Activated CD4-positive, alpha-beta T cell treated with anti-CD3 and anti-CD28 coated beads, Interleukin-2, amount 50 U/mL, for 4 hours (primary cell): ENCODE measurements at regions not wholly inside any gene's neighbourhood (a gene's known extent, or its start where the extent isn't known, plus 50 kb on each side); places are given as distances from the start of the nearest gene placed in this dataset.

ENCODE experiments used
- DNase-seq, 2 experiments: peaks; one replicate each; pipeline ENCODE4 v3.0.0-alpha.2; 2020

DNA sequence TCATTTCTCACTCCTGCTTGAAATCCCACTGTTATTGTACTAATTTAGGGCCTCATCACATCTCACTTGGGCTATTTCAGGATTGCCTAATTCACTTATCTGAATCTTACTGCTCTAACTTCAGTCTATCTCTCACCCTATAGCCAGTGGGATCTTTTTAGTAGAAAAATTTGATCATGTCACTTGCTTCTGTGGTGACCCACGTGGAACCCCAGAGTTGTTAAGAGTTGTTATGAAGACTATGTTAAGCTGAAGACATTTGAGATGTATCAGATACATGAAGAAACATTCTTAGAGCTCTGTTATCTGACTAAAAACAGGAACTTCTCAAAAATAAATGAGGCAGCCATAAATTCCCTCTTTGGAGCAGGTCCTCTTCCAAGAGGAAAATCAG, 1375.6 kb upstream of the TENM4 start:
- no peak for DNase-seq

DNA sequence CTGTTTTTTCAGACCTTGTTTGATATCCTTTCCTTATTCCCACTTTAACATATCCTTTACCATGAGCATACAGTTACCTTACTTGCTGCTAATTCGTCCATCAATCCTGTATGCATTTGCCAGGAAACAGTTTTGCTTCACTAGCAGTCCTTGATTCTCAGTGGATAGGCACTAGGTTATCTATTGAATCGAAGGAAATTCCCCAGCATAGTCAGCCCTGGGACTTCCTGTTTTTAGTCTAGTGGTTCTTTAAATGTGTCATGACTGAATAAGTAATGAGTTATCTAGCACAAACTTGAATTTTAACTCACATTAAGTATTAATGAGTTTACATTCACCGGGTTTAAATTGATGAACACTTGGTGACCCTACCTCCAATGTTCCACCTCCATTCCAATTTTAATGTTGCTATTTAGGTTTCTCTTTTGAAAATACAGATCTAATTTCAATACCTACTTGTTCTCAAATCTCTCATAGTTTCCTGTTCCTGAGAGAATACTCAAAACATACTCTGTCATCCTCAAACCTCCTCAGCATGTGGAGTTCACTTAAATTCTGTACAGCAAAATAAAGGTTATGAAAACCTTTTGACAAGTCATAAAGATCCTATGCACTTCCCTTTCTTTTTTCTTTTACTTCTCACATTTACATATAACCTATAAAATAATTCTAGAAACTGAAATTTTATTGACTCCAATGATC, 1375.1 kb upstream of the TENM4 start:
- no peak for DNase-seq

DNA sequence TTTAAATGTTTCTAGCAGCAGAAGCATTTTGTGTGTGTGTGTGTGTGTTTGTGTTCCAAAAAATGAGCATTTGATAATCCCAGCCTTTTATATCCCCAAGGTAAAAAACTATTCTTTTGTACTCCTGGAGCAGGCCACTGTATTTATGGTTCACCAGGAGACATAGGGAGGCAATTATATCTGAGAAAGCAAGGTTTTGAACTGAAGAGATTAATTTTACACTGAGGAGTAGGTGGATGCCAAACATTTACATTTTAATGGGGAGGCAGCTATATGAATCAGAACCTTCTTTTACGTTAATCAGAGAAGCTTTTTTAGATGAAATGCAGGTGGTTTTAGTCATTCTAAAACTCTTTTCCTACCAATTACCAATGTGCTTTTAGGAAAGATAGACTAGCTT, 1374.0 kb upstream of the TENM4 start:
- no peak for DNase-seq

DNA sequence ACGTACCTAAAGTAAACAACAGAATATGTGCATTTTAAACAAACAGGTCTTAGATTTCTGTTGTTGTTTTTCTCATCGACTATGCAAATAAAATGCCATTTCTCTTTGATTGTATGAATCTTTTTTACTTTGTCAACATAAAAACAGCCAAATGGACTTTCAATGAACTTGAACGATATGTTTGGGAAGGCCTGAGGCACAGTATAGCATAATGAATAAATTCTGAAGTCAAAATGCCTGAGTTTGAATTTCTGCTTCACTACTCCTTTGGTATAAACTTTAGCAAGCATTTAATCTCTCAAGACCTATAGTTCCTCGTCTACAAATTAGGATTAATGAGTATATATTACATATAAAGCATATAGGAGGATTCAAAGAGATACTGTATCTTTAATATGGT, 1369.9 kb upstream of the TENM4 start:
- DNase-seq, result no peak

DNA sequence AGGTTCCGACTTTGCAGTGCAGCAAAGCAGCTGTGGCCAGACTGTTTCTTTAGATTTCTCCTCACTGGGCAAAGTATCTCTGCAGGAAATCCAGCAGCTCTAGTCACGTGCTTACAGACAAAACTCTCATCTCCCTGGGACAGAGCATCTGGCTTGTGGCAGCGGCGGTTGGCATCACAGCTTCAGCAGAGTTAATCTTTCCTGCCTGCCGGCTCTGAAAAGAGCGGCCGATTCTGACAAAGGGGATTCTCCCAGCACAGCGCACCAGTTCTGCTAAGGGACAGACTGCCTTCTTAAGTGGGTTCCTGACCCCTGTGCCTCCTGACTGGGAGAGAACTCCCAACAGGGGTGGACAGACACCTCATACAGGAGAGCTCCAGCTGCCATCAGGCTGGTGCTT, 1357.3 kb upstream of the TENM4 start:
- DNase-seq, result no peak

DNA sequence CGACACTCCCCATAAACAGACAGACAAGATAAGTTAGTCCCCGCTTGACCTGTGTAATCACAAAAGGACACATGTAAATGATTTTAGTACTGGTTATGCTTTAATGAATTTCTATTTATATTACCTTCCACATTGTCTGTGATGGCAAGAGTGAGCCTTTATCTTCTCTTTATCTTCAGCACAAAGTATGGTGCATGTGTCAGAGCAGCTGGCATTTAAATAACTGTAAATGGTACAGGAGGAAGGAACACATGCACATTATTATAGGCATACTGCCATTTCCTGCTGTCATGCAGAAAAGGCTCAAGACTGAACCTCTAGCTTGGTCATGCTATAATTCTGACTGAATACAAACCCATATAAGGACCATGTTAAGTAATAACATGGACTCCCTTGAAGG, 1342.7 kb upstream of the TENM4 start:
- no peak for DNase-seq

DNA sequence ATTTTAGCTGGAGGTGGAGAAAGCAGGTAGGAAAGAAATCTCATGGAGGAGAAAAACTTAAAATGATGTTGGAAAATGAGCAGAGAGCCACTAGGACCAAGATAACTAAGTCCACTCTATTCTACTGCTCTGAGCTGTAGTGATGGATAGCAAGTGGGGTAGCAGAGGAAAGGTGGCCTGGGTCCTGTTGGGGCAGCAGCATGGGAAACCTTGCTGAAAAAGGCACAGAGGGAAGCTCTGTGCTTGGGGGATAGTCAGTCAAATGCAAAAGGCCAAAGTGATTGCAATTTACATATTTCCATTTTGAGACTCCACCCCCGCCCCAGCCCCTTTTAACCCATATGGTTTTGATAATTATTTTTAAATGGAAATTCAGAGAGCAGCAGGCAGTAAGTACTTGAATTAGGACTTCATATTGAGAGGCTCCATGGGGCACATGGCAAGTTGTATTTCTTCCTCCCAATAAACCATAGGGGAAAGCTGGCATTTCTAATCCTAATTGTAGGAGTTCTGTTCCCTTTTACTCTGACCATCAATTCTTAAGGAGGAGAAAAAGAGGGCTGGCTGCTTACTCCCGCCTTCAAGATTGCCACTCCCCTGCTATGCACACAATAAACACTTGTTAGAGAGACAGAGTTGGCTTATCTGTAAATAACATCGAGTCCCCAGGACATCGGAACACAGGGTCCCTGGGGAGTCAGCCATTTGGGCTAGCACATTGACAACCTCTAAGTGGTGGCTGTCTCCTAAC, 1341.5 kb upstream of the TENM4 start:
- DNase-seq, result no peak

DNA sequence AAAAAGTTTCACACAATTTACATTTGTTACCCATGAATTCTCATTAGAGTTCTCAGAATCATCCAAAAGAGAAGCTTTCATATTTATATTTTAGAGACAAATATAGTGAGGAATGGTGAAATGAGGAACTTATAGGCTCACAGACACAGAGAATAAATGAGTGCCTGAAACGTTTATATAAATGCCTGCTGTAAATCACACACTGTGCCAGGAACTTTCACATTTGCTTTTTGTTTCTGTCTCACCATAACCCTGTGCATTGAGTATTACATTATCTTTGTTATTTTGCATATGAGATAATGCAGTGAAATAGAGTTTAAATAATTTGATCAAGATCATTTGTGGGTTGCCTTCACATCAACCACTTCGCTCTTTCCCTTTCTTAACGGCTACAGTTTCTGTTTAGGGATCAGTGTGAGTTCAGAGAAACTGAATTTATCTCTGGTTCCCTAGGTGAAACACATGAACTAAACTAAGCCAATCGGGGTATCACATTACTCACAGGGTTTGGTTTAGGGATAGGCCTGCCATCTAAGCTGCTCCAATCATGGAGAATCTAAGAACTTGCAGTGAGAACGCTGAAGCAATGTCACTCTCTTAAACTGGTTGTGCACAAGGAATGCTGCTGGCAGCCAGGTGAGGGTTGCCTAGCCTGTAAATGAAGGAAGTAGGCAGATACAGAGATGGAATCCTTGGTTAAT, 1339.2 kb upstream of the TENM4 start:
- no peak for DNase-seq

DNA sequence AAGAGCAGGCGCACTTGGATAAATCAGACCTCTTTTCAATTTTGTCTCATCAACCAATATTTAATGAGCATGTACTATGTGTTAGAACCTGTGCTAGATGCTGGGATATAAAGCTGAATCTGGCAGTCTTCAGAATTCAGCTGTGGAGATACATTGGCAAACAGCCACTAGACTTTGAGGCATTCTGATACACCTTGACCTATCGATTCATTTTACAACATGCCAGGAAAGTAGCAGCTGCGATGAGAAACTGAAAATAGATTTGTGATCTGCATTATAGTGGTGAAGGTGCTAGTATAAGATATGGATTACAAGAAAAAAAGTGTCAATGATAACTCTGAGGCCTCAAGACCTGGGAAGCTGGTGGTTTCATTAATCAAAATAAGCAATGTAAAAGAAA, 1338.1 kb upstream of the TENM4 start:
- no peak for DNase-seq

DNA sequence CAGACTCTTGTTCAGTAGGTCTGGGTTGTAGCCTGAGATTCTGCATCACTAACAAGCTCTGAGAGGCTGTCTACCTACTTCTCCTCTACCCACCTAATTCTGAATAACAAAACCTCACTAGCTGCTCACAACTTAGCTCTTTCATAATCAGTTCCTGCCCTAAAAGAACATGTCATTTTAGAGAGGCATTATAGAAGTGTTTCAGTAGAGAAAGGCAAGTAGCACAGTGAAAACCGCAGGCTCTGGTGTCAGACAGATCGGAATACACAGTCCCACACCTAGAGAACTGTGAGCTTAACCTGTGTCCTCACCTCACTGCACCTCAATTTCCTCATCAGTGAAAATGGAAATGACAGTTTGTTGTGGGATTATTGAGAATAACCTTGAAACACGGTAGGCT, 1337.6 kb upstream of the TENM4 start:
- no peak for DNase-seq

DNA sequence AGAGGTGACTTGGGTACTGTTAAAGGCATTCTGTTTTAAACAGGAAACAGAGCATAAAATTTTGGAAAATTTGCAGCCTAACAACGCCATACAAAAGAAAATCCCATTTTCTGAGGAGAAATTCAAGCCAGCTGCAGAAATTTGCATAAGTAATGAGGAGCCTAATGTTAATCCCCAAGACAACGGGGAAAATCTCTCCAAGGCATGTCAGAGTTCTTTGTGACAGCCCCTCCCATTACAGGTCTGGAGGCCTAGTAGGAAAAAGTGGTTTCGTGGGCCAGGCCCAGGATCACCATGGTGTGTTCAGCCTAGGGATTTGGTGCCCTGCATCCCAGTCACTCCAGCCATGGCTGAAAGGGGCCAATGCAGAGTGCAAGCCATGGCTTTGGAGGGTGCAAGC, 1333.1 kb upstream of the TENM4 start:
- DNase-seq, result no peak

DNA sequence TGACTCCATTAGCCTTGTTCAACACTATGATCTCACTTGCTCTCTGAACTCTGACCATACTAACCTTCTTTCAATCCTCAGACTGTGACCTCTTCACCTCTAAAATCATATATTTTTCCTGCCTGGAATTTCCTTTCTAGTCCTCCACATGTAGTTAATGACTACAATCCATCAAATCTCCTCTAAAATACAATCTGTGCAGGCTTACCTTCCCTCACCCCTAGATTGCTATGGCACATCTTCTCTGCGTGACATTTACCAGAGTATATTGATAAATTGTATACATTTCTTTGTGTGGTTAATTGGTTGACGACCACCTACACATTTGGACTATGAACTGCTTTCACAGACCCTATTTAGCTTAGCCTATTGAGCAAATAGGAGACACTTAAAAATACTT, 1330.2 kb upstream of the TENM4 start:
- no peak for DNase-seq

DNA sequence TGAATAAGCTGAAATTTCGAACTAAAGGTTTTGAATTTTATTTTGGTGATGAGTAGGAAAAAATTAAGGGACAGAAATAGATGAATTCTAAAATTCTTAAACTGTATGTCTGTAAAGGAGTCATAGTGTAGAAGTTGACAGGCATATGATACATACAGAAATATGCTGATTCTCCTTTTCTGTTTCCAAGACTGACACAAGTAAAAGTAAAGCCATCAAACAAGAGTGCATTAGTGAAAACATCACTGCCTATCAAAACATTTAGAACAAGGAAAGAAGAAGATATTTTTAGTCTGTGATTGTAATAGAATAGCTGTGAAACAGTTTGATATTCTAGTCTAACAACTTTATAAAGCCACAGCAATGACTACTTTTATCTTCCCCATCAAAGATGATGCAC, 1318.0 kb upstream of the TENM4 start:
- no peak for DNase-seq

DNA sequence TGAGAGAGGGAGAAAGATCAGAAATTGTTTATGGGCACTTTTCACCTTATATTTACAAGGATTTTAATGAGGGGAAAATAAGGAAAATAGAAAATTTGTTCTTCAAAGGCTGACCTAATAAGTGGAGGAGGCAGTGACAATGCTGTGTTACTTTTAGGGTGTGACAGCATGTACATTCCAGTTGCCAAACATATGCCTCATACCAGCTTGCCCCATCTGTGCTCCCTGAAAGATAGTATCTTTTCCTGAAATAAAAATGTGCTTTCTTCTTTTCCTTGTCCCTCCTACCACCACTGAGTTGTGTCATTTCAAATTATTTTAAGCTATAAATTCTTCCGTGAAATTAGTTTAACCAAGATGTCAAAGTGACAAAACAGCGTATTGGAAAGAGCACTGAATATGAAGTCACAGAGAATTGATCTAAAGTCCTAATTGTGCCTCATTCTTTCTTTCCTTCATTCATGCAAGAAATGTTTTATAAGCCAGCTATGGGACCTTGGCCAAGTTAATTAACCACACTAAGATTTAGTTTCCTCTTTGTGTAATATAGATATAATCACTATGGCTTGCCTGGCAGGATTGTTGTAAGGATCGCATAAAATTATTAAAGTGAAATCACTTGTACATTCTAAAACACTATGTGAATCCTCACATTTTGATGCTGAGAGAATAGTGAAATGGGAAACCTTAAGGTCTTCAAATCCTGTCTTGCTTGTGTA, 1307.5 kb upstream of the TENM4 start:
- DNase-seq, result no peak

DNA sequence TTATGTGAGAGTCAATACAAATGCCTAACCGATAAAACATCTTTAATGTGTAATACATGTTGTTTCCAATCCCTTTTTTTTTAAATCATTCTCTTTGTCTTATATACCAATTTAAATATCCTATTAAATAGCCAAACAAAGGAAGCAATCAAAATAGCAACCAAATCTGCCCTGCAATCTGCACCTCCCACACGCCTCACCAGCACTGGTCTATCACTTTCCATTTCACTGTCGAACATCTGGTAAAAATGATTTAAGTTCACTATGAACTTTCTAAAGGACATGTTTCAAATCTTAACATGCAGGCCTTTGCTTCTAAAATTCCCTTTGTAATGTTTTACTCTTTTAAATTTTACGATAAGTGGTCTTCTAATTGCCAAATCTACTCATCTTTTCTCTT, 1305.5 kb upstream of the TENM4 start:
- no peak for DNase-seq

DNA sequence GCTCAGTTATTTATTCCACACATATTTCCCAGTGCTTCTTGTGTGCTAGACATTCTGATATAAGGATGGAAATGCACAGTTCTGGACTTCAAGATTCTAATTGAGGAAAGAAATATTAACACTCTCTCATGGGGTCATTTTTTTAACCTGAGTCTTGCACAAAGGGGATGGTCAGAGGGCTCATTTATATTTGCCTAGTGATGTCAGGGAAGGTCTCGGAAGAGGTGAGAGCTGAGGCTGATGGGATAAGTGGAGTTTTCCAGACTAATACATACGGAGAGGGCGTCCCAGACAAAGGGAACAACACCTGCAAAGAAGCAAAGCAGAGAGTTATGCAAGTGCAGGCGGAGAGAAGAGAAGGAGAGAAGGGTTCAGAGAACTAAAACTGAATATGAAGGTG, 1304.6 kb upstream of the TENM4 start:
- no peak for DNase-seq

DNA sequence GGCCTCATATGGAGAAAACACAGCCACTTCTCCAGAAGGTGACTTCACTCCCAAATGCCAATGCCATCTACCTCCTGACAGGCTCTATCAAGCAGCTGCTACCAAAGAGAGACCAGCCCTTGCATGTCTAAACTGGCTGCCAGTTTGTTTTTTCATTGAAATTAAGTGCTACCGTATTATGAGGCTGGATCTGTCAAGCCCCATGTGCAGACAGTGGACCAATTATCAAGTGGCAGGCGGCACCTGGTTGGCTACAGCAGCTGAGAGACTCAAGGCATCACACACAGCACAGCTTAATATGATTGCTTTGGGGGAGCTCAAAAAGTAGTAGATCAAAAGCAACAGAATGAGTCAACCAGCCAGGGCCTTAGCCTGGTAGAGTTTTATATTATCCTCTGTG, 1293.0 kb upstream of the TENM4 start:
- DNase-seq, result no peak

DNA sequence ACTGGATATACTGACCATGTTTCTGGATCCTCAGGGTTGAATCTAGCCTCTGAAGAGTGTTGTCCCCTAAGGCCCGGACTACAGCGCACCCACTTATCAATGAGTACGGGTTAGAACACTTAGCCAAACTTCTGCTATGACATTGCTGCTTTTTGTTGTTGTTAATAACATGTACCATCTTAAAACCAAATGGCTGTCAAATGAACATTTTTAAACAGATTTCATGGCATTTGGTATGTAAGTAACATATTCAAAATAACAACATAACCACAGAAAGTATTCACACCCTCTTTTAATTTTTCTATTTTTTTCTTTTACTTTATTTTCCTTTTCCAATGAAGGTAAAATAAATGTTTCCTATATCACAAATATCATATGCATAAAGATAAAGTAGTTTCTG, 1292.5 kb upstream of the TENM4 start:
- no peak for DNase-seq

DNA sequence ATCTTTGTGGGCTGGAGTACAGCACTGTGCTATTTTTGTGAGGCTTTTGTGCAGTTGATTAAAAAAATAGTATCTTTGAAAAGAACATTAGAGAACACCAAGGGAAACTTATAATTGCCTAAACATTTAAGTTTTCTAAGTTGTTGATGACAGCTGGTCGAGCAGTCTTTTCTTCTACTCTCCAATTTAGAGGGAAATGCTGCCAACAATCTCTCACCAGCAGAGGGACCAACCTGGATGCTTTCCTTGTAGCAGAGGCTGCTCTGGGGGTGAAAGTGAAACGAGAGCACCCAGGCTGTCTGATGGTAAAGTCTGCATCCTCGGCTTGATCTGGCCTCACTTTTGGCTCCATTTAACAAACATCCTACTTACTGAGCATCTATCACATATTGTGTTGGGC, 1286.5 kb upstream of the TENM4 start:
- no peak for DNase-seq

DNA sequence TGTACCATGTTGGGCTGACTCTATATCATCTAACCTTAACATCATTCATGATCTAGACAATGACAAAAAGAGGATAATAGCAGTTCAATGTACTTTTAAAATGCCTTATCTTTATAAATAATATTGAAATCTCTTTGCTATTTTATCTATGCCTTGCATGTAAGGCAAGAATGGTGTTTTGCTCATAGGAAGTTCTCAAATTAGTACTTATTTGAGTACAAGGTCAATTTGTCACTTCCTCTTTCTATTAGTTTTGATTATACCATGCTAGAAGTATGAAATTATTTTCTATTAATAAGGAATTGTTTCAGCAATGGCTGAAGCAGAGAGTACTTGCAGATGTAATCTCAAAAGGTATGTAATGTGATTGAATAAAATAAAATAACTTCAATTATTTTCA, 1285.4 kb upstream of the TENM4 start:
- DNase-seq, result no peak

DNA sequence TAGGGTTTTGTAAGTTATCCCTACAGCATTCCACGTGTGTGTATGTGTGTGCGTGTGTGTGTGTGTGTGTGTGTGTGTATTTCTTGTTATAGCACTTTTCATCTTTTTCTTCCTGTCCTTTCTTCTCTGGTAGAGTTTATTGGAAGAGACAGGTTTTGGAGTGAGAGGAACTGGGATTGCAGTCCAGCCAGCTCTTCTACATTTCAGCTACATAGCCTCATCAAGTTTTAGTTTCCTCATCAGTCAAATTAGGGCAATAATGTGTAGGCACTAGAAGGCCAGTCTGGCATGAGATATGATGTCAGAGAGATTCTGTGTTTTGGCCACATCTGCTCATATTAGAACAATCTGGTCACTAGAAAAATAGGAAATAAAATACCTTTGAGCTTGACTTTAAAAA, 1283.5 kb upstream of the TENM4 start:
- no peak for DNase-seq

DNA sequence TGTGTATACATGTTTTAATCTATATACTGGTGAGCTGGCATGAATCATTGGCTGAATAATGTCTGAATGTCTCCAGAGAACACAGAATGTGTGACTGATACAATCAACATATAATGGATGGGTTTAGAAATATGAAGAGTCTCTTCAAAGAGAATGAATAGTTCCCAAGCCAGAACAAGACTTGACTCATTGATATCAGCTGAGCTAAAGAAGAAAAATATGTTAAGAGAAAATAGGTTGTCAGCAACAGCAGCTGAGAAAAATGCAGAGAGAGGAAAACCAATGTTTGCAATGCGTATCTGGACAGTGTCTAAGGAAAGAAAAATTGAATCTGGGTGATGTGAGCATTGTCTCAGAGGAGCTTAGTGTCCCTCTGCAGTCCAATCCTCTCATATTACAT, 1281.8 kb upstream of the TENM4 start:
- no peak for DNase-seq

DNA sequence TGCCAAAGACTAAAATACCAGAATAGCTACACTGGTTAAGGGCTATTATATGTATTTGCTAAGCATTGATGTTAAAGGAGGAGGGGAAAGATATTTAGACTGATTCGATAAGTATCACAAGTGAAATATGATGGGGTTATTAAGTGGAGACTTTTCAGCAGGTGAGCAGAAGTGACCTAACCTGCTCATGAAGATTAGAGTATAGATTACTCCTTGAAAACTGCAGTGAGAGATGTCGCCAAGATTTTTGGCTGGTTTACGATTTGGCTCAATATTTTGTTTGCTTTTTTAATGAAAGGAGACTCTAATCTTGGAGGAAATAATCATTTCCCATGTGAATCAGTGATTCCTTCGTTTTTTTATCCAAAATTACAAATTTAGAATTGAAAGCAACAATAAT, 1279.5 kb upstream of the TENM4 start:
- no peak for DNase-seq

DNA sequence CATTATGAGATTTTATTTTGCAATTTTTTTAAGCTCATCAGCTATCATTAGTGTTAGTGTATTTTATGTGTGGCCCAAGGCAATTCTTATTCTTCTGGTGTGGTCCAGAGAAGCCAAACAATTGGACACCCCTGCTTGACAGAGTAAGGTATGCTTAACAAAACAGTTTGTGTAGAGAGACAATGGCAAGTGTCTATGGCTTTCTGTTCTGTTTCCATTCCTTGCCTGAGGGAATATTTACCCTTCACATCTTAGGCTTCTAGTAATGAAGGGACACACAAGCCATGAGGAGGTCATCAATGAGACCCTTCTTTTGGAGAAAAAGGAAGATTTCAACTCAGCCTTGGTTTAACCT, 1278.4 kb upstream of the TENM4 start:
- no peak for DNase-seq
